Erythroblast (primary cell): ENCODE measurements at regions not wholly inside any gene's neighbourhood (a gene's known extent, or its start where the extent isn't known, plus 50 kb on each side); places are given as distances from the start of the nearest gene placed in this dataset.

Experiments
- GATA1 ChIP-seq: IDR thresholded peaks from 2 replicates; pipeline ENCODE4 v1.6.1; 2011; ENCODE audit warnings: low read depth, mild to moderate bottlenecking, control low read depth, low read length, moderate library complexity
- POLR2A ChIP-seq: IDR thresholded peaks from 2 replicates; pipeline ENCODE4 v1.6.1; 2011; ENCODE audit warnings: mild to moderate bottlenecking, low read length

DNA sequence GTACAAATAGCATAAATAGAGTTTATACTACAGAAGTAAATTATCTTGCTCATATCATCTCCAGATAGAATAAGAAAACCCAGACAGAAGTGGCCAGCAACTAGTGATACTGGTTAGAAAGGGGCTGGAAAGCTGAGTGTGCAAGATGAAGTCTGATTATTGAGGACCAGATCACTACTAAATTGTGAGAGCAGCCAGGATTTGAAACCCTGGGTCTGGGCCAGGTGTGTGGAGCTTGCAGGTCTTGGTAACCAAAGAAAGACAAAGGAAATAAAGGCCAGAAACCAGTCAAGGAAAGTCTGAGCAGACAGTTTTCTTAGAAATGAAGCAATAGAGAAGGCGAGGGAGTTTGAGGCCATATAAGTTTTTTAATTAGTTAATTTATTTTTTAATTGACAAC, 611.8 kb downstream of the ETNK1 start:
- TF ChIP-seq POLR2A (no peak), GATA1 (no peak)
